Mononuclear cell (primary cell): ENCODE measurements at regions not wholly inside any gene's neighbourhood (a gene's known extent, or its start where the extent isn't known, plus 50 kb on each side); places are given as distances from the start of the nearest gene placed in this dataset.

Experiments
- H3K27me3 ChIP-seq: 2 replicates; pipeline ENCODE4 v1.6.0; 2011; ENCODE audit warnings: low read length, control low read depth; ENCODE audit not compliant: insufficient read depth
- H3K4me1 ChIP-seq: 2 replicates; pipeline ENCODE4 v1.5.1; 2011; ENCODE audit warnings: mild to moderate bottlenecking, low read length, control low read depth; ENCODE audit not compliant: insufficient read depth
- H3K4me3 ChIP-seq: 2 replicates; pipeline ENCODE4 v1.5.1; 2011; ENCODE audit warnings: mild to moderate bottlenecking, low read length, moderate library complexity
- H3K9me3 ChIP-seq: 2 replicates; pipeline ENCODE4 v1.5.1; 2011; ENCODE audit warnings: low read depth, mild to moderate bottlenecking, control low read depth, low read length

- Histone ChIP-seq H3K9me3 (no peaks in the 10 kb centered on the region), H3K4me1 (no peaks in the 10 kb centered on the region), H3K4me3 (no peak overlapping the region), H3K27me3 (no peaks in the 10 kb centered on the region)
These were observed 282.3 kb upstream of the TNRC6C start for GRCh38 chr17:77676237-77676661.

DNA sequence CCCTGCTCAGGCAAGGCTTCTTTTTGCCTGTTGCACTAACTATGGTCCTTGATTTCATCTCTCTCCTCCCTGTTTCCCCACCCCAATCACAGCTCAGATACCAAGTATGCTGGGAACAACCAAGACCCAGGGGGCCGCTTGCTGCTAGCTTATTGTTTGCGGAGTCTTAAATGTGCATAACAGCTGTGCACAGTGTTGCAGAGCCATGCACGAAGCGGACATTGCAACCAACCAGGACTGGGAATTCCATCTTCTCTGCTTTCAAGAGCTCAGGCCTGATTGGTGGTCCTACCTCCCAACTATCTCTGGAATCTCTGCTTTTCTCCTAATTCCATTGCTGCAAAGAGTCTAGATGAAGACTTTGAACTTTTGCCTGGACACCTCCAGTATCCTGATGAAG is 281.3 kb upstream of the TNRC6C start:
- Histone ChIP-seq H3K9me3 (no peaks in the 10 kb centered on the region), H3K27me3 (no peaks in the 10 kb centered on the region), H3K4me3 (no peak overlapping the region), H3K4me1 (no peaks in the 10 kb centered on the region)

DNA sequence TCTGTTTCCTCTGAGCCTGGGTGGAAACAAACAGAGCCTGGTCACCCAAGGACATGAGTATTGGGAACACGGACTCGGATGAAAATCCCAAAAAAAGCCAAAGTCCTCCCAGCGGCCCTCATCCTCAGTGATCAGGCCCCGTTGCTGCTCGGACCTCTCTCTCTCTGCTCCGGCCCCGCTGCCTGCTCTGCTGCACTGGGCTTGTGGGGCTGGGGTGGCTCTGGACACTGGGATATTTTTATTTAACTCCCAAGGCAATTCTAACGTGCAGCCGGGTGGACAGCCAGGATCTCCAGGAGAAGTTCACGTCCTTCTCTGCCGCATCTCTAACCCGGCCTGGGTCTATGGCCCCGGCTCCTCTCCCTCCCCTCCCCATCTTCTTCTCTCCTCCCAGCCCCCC is 280.9 kb upstream of the TNRC6C start:
- Histone ChIP-seq H3K9me3 (no peaks in the 10 kb centered on the region), H3K27me3 (no peaks in the 10 kb centered on the region), H3K4me1 (no peaks in the 10 kb centered on the region), H3K4me3 (no peak overlapping the region)

DNA sequence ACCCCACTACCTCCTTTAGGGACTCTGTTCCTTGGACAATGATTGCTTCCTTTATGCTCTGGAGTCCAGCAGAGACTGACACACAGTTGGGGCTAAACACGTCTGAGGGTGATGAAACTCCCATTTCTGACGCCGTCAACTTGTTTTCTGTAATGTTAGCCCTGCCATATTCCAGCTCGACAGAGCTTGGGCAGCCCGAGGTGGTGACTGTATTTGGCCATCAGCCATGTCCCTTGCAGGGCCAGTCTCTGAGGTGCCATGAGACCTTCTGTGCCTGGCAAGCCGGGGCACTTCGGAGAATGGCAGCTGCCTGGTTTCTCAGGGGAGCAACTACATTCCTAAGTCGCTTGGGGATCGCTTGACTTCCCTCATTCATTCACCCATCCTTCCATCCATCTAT is 278.9 kb upstream of the TNRC6C start:
- Histone ChIP-seq H3K9me3 (no peaks in the 10 kb centered on the region), H3K4me1 (no peaks in the 10 kb centered on the region), H3K27me3 (no peaks in the 10 kb centered on the region), H3K4me3 (no peak overlapping the region)

DNA sequence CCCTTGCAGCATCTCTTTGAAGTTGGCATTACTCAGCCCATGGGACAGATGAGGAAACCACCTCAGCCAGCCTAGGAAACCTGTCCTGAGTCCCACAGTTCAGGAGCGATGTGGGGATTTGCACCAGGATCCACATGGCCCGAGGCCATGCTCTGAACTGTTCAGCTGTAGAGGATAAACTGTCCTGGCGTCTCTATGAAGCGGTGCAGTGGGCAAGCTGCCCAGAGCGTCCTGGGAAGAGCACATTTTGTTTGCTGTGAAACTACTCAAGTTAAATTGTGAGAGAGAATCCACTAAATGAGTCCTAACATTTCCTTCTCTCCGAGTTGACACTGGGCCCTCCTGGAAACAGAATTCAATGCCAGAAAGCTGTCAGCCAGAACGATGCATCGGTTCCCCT is 276.6 kb upstream of the TNRC6C start:
- Histone ChIP-seq H3K9me3 (no peaks in the 10 kb centered on the region), H3K27me3 (no peaks in the 10 kb centered on the region), H3K4me1 (no peaks in the 10 kb centered on the region), H3K4me3 (no peak overlapping the region)

DNA sequence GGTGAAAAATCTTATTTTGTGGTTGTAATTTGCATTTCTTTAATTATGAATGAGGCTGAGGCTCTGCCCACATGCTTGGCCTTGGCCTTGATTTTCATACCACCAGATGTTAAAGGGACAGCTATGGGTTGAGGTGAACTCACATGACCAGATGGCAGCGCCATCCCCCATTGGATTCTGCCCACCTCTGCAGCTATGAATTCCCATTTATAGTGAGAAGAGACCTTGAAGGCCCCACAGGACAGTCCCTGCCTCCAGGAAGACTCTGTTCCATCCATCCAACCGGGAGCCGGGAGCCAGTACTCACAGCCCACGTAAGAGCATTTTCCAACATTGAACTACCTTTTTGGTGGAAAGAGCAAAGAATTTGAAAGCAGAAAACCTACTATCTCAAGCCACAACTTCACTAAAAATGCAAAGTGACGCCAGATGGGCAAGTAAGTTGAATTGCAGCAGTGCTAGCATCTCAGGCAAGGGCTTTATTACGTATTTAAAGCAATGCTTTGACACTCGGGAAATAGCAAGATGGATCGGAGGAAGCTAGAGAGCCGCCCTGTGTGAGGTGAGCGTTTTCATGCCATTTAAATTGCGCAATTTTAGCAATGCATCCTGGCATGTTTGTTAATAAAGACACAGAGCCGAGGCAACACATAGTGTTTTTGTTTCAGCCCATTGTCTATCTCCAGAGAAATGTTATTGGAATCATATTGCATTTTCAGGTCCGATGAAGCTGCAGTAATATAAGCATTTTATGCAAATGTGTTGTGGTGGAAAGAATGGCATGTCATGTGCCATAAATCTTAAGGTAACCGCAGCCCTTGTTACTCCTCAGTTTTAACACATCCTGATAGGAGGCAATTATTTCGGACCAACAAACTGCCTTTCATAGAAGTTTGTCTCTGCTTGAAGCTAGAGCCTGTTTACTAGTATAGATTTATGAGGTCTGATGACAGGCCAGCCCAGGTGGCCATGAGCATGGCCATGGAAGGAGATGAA is 273.4 kb upstream of the TNRC6C start:
- Histone ChIP-seq H3K9me3 (no peaks in the 10 kb centered on the region), H3K4me3 (no peak overlapping the region), H3K27me3 (no peaks in the 10 kb centered on the region), H3K4me1 (peaks cover 2% of the 10 kb centered on the region)

DNA sequence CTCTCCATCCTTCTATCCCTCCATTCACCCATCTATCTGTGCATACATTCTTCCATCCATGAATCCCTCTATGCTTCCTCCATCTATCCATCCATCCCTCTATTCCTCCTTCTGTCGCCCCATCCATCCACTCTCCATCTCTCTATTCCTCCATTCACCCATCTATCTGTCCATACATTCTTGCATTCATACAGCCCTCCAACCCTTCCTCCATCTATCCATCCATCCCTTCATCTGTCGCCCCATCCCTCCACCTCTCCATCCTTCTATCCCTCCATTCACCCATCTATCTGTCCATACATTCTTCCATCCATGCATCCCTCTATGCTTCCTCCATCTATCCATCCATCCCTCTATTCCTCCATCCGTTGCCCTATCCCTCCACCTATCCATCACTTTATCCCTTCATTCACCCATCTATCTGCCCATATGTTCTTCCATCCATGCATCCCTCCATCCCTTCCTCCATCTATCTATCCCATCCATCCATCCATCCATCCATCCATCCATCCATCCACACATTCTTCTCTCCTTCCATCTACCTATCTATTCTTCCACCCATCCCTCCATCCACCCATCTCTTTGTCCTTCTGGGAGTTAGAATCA is 272.5 kb upstream of the TNRC6C start:
- Histone ChIP-seq H3K9me3 (no peaks in the 10 kb centered on the region), H3K4me1 (peaks cover 10% of the 10 kb centered on the region), H3K4me3 (no peak overlapping the region), H3K27me3 (no peaks in the 10 kb centered on the region)

DNA sequence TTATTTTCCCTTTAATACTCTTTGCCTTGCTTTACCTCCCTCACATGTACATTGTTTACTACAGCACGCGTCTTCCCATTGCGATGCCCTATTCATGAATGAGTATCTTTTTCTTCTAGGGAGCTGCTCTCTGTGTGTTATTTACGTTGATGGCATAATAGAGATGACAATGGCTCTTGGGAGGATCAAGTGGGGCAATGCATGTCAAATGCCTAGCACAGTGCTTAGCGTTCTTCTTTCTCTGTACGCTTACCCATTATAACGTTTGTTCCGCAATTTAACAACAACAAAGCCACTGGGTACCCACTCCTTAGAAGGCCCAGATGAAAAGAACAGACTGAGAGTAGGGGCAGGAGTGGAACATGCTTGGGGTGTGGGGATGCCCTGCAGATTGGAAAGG is 271.6 kb upstream of the TNRC6C start:
- Histone ChIP-seq H3K9me3 (no peaks in the 10 kb centered on the region), H3K27me3 (no peaks in the 10 kb centered on the region), H3K4me1 (peaks cover 17% of the 10 kb centered on the region), H3K4me3 (no peak overlapping the region)

GRCh38 chr17:77687417-77687816 is 271.1 kb upstream of the TNRC6C start:
- no peaks in the 10 kb centered on the region for H3K27me3 ChIP-seq
- H3K4me1 ChIP-seq, result peaks cover 17% of the 10 kb centered on the region
- no peak overlapping the region for H3K4me3 ChIP-seq
- H3K9me3 ChIP-seq, result no peaks in the 10 kb centered on the region

GRCh38 chr17:77687921-77688320 is 270.6 kb upstream of the TNRC6C start:
- no peaks in the 10 kb centered on the region for H3K27me3 ChIP-seq
- H3K4me1 ChIP-seq, result peaks cover 17% of the 10 kb centered on the region
- no peak overlapping the region for H3K4me3 ChIP-seq
- H3K9me3 ChIP-seq, result no peaks in the 10 kb centered on the region

DNA sequence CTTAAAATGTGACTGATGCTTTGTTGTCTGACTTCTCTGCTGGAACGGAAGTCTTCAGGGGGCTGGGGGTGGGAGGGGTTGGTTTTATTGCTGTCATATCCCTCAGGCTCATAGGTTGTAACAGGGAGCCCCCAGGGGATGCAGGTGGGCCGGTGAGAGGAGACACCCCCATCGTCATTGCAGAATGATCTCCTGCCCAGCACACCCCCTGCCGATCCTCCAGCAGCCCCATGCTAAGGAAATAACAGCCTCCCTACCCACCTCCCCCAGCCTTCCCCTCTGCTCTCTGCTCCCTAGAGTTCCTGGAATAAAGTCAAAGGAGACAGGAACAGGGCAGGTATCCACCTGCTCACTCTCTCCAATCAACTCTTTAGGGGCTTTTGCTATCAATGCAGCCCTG is 270.1 kb upstream of the TNRC6C start:
- no peak overlapping the region for H3K4me3 ChIP-seq
- no peaks in the 10 kb centered on the region for H3K9me3 ChIP-seq
- H3K4me1 ChIP-seq, result peaks cover 17% of the 10 kb centered on the region
- H3K27me3 ChIP-seq, result no peaks in the 10 kb centered on the region

DNA sequence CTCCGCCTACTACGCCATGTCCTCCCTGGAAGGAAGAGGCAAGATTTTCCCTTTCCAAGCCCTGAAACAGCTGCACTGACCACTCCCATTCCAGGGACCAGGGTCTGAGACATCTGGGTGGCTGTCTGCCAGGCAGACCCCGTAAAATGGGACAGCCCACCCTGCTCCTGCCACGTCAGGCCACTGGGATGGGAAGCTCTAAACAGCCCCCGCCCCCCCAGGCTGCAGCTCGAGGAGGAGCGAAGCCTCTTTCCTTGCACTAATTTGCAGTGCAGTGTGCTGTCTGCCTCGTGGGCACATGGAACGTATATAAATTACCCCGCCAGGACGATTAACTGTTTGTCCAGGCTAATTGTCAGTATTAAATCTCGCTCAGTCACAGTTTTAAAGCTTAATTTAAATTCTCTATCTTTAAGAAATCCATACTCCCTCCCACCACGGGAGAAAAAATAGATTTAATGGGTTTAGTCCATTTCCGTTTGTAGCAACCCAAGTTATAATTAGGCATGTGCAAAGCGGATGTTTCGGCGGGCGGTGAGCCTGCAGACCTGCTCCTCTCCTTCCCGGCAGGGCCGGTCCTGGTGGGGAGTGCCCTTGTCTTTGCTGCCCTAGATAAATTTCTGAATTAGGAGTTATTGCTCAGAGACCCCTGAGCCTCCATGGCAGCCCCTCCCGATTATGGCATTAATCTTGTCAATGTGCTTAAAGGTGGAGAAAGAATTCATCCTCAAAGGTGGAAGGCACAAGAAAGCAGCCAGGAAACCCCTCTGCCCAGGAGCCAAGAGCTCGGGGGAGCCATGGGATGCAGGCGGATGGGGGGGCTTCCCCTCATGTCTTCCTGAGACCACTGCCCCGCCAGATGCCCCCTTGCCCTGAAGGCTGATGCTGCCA is 268.0 kb upstream of the TNRC6C start:
- Histone ChIP-seq H3K4me1 (peaks cover 17% of the 10 kb centered on the region), H3K27me3 (no peaks in the 10 kb centered on the region), H3K9me3 (no peaks in the 10 kb centered on the region), H3K4me3 (no peak overlapping the region)

- no peak overlapping the region for H3K4me3 ChIP-seq
- H3K4me1 ChIP-seq, result peaks cover 17% of the 10 kb centered on the region
- no peaks in the 10 kb centered on the region for H3K9me3 ChIP-seq
- no peaks in the 10 kb centered on the region for H3K27me3 ChIP-seq
These were observed 267.1 kb upstream of the TNRC6C start for GRCh38 chr17:77691216-77692085.

GRCh38 chr17:77692571-77693161 is 265.8 kb upstream of the TNRC6C start:
- Histone ChIP-seq H3K27me3 (no peaks in the 10 kb centered on the region), H3K4me1 (peaks cover 17% of the 10 kb centered on the region)

More at GRCh38 chr17:77692571-77693161, 265.8 kb upstream of the TNRC6C start:
- H3K4me3 ChIP-seq, result no peak overlapping the region
- no peaks in the 10 kb centered on the region for H3K9me3 ChIP-seq
